Neural crest cell (in vitro differentiated cells): ENCODE measurements at regions not wholly inside any gene's neighbourhood (a gene's known extent, or its start where the extent isn't known, plus 50 kb on each side); places are given as distances from the start of the nearest gene placed in this dataset.

Experiments used
- DNase-seq: peaks from one replicate; pipeline ENCODE4 v3.0.0; 2021; ENCODE audit warnings: low read depth, mixed read lengths, low spot score
- H3K27ac Mint-ChIP-seq: one replicate; pipeline ENCODE4 v1.8.0; 2021; ENCODE audit warnings: mild to moderate bottlenecking, mixed read lengths; ENCODE audit not compliant: unreplicated experiment
- H3K27me3 Mint-ChIP-seq: 2 replicates; pipeline ENCODE4 v1.8.0; 2021; ENCODE audit warnings: low read depth, mild to moderate bottlenecking, mixed read lengths
- H3K36me3 Mint-ChIP-seq: 2 replicates; pipeline ENCODE4 v1.8.0; 2021; ENCODE audit warnings: low read depth, mild to moderate bottlenecking, mixed read lengths
- H3K4me1 Mint-ChIP-seq: 2 replicates; pipeline ENCODE4 v1.8.0; 2021; ENCODE audit warnings: mixed read lengths
- H3K4me3 Mint-ChIP-seq: one replicate; pipeline ENCODE4 v1.8.0; 2021; ENCODE audit warnings: mild to moderate bottlenecking, mixed read lengths
- H3K9me3 Mint-ChIP-seq: 2 replicates; pipeline ENCODE4 v1.8.0; 2021; ENCODE audit warnings: mixed read lengths
- TF ChIP-seq, protein P1 (sequence below): fragments of 200-600 bp; sonication (generic); conservative IDR thresholded peaks from 2 replicates; pipeline ENCODE4 v1.5.0; 2021; ENCODE audit warnings: antibody characterized with exemption, mild to moderate bottlenecking

DNA sequence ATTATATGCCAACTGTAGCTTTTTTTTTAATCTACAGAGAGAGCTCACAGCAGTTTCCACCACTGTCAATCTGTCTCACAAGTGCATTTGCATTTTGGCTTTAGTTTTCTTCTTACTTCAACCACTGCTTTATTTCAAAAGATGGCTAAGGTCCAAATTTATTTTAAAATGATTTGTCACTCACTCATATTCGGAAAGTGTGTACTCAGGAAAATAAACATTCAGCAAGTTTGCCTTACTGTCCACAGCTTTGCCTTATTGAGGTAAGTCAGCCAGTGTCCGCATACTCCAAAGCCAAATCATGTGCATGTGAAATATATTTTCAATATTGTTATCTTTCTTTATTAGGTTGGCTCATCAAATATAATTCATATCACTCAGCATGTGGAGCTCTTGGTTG, 240.7 kb upstream of the ARHGEF26 start:
- Mint-ChIP-seq H3K9me3 (peaks cover 2% of the 10 kb centered on the region), H3K4me1 (no peaks in the 10 kb centered on the region), H3K27ac (no peak overlapping the region), H3K4me3 (no peak overlapping the region), H3K36me3 (no peaks in the 10 kb centered on the region), H3K27me3 (no peaks in the 10 kb centered on the region)
- TF ChIP-seq, protein P1, sequence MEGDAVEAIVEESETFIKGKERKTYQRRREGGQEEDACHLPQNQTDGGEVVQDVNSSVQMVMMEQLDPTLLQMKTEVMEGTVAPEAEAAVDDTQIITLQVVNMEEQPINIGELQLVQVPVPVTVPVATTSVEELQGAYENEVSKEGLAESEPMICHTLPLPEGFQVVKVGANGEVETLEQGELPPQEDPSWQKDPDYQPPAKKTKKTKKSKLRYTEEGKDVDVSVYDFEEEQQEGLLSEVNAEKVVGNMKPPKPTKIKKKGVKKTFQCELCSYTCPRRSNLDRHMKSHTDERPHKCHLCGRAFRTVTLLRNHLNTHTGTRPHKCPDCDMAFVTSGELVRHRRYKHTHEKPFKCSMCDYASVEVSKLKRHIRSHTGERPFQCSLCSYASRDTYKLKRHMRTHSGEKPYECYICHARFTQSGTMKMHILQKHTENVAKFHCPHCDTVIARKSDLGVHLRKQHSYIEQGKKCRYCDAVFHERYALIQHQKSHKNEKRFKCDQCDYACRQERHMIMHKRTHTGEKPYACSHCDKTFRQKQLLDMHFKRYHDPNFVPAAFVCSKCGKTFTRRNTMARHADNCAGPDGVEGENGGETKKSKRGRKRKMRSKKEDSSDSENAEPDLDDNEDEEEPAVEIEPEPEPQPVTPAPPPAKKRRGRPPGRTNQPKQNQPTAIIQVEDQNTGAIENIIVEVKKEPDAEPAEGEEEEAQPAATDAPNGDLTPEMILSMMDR, result no peak
- DNase-seq, result no peak

DNA sequence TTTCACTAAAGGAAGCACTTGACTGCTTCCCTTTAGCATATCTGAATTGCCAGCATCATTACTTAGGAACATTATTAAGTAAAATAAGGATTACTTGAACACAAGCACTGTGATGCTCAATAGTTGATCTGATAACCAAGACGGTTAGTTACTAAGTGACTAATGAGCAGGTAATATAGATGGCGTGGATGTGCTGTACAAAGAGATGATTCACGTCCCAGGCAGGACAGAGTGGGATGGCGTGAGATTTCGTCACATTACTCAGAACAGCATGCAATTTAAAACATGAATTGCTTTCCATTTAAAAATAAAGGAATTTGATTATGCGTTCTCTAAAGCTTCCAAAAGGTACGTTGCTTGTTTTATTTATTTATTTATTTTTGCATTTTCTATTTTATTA, 240.0 kb upstream of the ARHGEF26 start:
- no peak for DNase-seq
- peaks cover 2% of the 10 kb centered on the region for H3K9me3 Mint-ChIP-seq
- no peak overlapping the region for H3K4me3 Mint-ChIP-seq
- TF ChIP-seq, protein P1, result no peak
- no peaks in the 10 kb centered on the region for H3K36me3 Mint-ChIP-seq
- H3K27me3 Mint-ChIP-seq, result no peaks in the 10 kb centered on the region
- no peak overlapping the region for H3K27ac Mint-ChIP-seq
- H3K4me1 Mint-ChIP-seq, result no peaks in the 10 kb centered on the region

DNA sequence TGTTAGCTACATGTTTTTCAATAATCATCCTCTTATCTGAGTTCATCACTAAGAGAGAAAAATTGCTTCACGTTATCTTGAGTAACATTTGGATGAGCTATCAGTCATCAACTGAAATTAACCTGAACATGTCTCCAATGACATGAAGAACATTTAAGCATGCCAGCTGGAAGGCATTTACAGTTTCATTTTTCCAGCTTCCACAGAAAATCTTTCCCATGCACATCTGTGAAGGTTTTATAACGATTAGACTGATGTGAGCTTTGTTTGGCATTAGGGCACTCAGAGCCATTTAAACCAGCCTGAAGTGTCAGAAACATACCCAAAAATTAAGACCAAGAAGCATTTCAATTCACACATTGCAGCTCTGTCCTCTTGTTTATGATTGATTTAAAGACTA, 235.8 kb upstream of the ARHGEF26 start:
- no peak for DNase-seq
- no peak overlapping the region for H3K4me3 Mint-ChIP-seq
- no peak overlapping the region for H3K27ac Mint-ChIP-seq
- H3K9me3 Mint-ChIP-seq, result peaks cover 2% of the 10 kb centered on the region
- no peaks in the 10 kb centered on the region for H3K36me3 Mint-ChIP-seq
- H3K4me1 Mint-ChIP-seq, result no peaks in the 10 kb centered on the region
- TF ChIP-seq, protein P1, result no peak
- no peaks in the 10 kb centered on the region for H3K27me3 Mint-ChIP-seq

DNA sequence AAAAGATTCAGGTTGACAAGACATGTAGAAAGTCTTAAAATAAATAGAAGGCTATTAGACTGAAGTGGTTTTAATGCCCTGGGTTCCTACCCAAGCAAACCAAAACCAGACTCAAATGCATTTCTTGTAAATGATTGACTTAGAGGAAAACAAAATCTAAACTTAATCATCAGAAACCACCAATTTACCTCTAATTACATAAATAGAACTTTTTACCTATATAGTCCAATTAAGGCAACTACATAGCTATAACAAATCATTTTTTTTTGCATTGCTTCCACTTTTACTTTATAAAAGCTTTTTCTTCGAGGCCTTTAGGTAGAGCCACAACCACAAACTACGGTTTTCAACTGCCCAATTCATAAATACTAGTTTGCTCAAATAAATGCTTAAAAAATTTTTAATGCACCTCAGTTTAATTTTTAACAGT, 231.3 kb upstream of the ARHGEF26 start:
- H3K4me3 Mint-ChIP-seq, result no peak overlapping the region
- no peaks in the 10 kb centered on the region for H3K27me3 Mint-ChIP-seq
- TF ChIP-seq, protein P1, result no peak
- DNase-seq, result no peak
- H3K4me1 Mint-ChIP-seq, result no peaks in the 10 kb centered on the region
- no peak overlapping the region for H3K27ac Mint-ChIP-seq
- H3K36me3 Mint-ChIP-seq, result no peaks in the 10 kb centered on the region
- no peaks in the 10 kb centered on the region for H3K9me3 Mint-ChIP-seq

- Mint-ChIP-seq H3K9me3 (no peaks in the 10 kb centered on the region), H3K36me3 (no peaks in the 10 kb centered on the region), H3K27ac (no peak overlapping the region), H3K4me3 (no peak overlapping the region), H3K27me3 (no peaks in the 10 kb centered on the region), H3K4me1 (peaks cover under 1% of the 10 kb centered on the region)
- DNase-seq, result no peak
- TF ChIP-seq, protein P1, result no peak
These were observed 229.1 kb upstream of the ARHGEF26 start for GRCh38 chr3:153892126-153892525.

- no peak overlapping the region for H3K4me3 Mint-ChIP-seq
- H3K27ac Mint-ChIP-seq, result no peak overlapping the region
- no peaks in the 10 kb centered on the region for H3K27me3 Mint-ChIP-seq
- H3K4me1 Mint-ChIP-seq, result peaks cover 10% of the 10 kb centered on the region
- H3K9me3 Mint-ChIP-seq, result no peaks in the 10 kb centered on the region
- TF ChIP-seq, protein P1, result no peak
- H3K36me3 Mint-ChIP-seq, result no peaks in the 10 kb centered on the region
- DNase-seq, result no peak
These were observed 226.3 kb upstream of the ARHGEF26 start for GRCh38 chr3:153894857-153895256.
